Uterus (tissue), 2 donors: ENCODE measurements at regions not wholly inside any gene's neighbourhood (a gene's known extent, or its start where the extent isn't known, plus 50 kb on each side); places are given as distances from the start of the nearest gene placed in this dataset.

Experiments
- CTCF ChIP-seq, 4 experiments: fragments of 200-600 bp in 2 of 4; fragments of 450-650 bp in 2 of 4; sonication (generic) in 2 of 4; IDR thresholded peaks; one replicate each; pipeline ENCODE4 v1.5.1; 2016 to 2019; ENCODE audit warnings: antibody characterized with exemption in 4 of 4, mild to moderate bottlenecking in 2 of 4, moderate library complexity in 1 of 4
- POLR2A ChIP-seq, 2 donors: fragments of 450-650 bp; IDR thresholded peaks; one replicate each; pipeline ENCODE4 v1.6.1; 2016; ENCODE audit warnings: antibody characterized with exemption in 2 of 2, mild to moderate bottlenecking in 1 of 2, moderate library complexity in 1 of 2

GRCh38 chr3:34686541-34686940, 888.1 kb downstream of the PDCD6IP start:
- TF ChIP-seq CTCF (IDR thresholded peaks at IDR 0.05) (no peak), POLR2A (IDR thresholded peaks at IDR 0.05) (no peak)
